ENCODE measurements at regions not wholly inside any gene's neighbourhood (a gene's known extent, or its start where the extent isn't known, plus 50 kb on each side); places are given as distances from the start of the nearest gene placed in this dataset.

DNA sequence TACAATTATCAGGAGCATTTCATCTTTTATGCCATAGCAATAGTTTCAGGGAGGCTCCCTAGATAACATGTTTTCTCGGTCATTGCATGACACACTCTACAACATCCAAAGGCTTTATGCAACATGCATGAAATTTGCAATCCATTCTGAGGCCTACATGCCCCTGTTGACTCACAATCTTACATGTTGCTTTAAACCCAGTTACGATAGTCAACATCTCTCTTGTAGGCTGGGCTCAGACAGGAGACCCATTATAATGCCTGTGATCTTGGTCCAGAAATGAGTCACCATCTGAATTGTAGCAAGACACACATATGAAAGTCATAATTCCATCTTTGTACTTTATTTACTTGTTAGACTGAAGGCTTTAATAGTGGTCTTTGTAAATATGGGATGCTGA, 1050.3 kb upstream of the AMELY start:
- H3K27me3 Mint-ChIP-seq (ENCODE audit: low read depth): no peaks in the 10 kb centered on the region
- no peaks in the 10 kb centered on the region for H3K9me3 Mint-ChIP-seq
- no peaks in the 10 kb centered on the region for H3K36me3 Mint-ChIP-seq (ENCODE audit: low read depth)
- no peak overlapping the region for H3K27ac Mint-ChIP-seq
- no peak overlapping the region for H3K4me3 Mint-ChIP-seq
- DNase-seq (ENCODE audit: low spot score): no peak
- H3K4me1 Mint-ChIP-seq (ENCODE audit: low read depth): no peaks in the 10 kb centered on the region

- Mint-ChIP-seq H3K9me3 (no peaks in the 10 kb centered on the region), H3K27me3 (ENCODE audit: low read depth) (no peaks in the 10 kb centered on the region), H3K27ac (no peak overlapping the region), H3K4me3 (no peak overlapping the region), H3K36me3 (ENCODE audit: low read depth) (no peaks in the 10 kb centered on the region), H3K4me1 (ENCODE audit: low read depth) (no peaks in the 10 kb centered on the region)
- no peak for DNase-seq (ENCODE audit: low spot score)
Measured at GRCh38 chrY:7957773-7958172, 1046.2 kb upstream of the AMELY start.

GRCh38 chrY:7951187-7951852, 1039.8 kb upstream of the AMELY start:
- Mint-ChIP-seq H3K4me3 (no peak overlapping the region), H3K36me3 (ENCODE audit: low read depth) (no peaks in the 10 kb centered on the region), H3K9me3 (no peaks in the 10 kb centered on the region), H3K4me1 (ENCODE audit: low read depth) (no peaks in the 10 kb centered on the region), H3K27ac (no peak overlapping the region), H3K27me3 (ENCODE audit: low read depth) (no peaks in the 10 kb centered on the region)
- DNase-seq (ENCODE audit: low spot score): no peak

GRCh38 chrY:7944135-7944534, 1032.6 kb upstream of the AMELY start:
- H3K9me3 Mint-ChIP-seq: no peaks in the 10 kb centered on the region
- H3K27ac Mint-ChIP-seq: no peak overlapping the region
- H3K27me3 Mint-ChIP-seq (ENCODE audit: low read depth): no peaks in the 10 kb centered on the region
- H3K36me3 Mint-ChIP-seq (ENCODE audit: low read depth): no peaks in the 10 kb centered on the region
- DNase-seq (ENCODE audit: low spot score): no peak
- H3K4me1 Mint-ChIP-seq (ENCODE audit: low read depth): no peaks in the 10 kb centered on the region
- H3K4me3 Mint-ChIP-seq: no peak overlapping the region

DNA sequence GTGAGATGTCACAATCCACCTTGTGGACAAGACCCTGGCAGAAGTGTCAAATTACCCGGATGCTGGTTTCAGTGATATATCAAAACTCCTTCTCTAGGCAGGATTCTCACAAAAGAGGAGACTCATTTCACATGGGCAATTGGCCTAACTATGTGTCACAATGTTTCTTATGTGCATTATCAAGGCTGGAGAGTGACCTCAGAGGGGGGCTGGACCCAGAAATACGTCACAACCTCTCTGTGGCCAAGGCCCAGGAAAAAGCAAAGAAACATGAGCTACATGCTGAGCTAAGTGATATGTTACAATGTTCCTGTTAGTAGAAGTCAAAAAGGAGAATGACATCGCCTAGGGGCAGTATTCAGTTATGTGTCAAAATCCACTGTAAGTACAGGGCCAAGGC, 1031.2 kb upstream of the AMELY start:
- DNase-seq (ENCODE audit: low spot score): no peak
- Mint-ChIP-seq H3K27ac (no peak overlapping the region), H3K27me3 (ENCODE audit: low read depth) (no peaks in the 10 kb centered on the region), H3K4me3 (no peak overlapping the region), H3K4me1 (ENCODE audit: low read depth) (no peaks in the 10 kb centered on the region), H3K36me3 (ENCODE audit: low read depth) (no peaks in the 10 kb centered on the region), H3K9me3 (no peaks in the 10 kb centered on the region)

- H3K4me3 Mint-ChIP-seq: no peak overlapping the region
- H3K4me1 Mint-ChIP-seq (ENCODE audit: low read depth): no peaks in the 10 kb centered on the region
- DNase-seq (ENCODE audit: low spot score): no peak
- no peaks in the 10 kb centered on the region for H3K27me3 Mint-ChIP-seq (ENCODE audit: low read depth)
- H3K36me3 Mint-ChIP-seq (ENCODE audit: low read depth): no peaks in the 10 kb centered on the region
- no peaks in the 10 kb centered on the region for H3K9me3 Mint-ChIP-seq
- no peak overlapping the region for H3K27ac Mint-ChIP-seq
Measured at GRCh38 chrY:7941856-7942255, 1030.3 kb upstream of the AMELY start.

- Mint-ChIP-seq H3K4me1 (ENCODE audit: low read depth) (no peaks in the 10 kb centered on the region), H3K36me3 (ENCODE audit: low read depth) (no peaks in the 10 kb centered on the region), H3K27me3 (ENCODE audit: low read depth) (no peaks in the 10 kb centered on the region), H3K27ac (no peak overlapping the region), H3K9me3 (no peaks in the 10 kb centered on the region), H3K4me3 (no peak overlapping the region)
- no peak for DNase-seq (ENCODE audit: low spot score)
Measured at GRCh38 chrY:7938982-7939718, 1027.6 kb upstream of the AMELY start.

- H3K27me3 Mint-ChIP-seq (ENCODE audit: low read depth): no peaks in the 10 kb centered on the region
- DNase-seq (ENCODE audit: low spot score): no peak
Measured at GRCh38 chrY:7936831-7937230, 1025.3 kb upstream of the AMELY start.

DNA sequence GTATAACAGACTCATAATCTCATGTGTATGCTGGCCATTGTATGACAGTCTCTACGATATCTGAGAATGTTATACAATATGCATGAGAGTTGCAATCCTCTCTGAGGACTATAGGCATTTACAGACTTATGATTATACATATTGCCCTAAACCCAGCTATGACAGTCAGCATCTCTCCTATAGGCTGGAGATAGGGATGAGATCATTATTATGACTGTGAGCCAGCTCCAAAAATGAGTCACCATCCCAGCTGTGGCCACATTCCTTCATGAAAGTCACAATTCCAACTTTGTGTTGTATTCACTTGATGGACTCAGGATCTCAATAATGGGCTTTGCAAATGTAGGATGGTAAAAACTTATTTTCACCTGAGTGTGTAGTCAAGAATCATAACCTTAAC, 1024.5 kb upstream of the AMELY start:
- Mint-ChIP-seq H3K4me3 (no peak overlapping the region), H3K36me3 (ENCODE audit: low read depth) (no peaks in the 10 kb centered on the region), H3K27ac (no peak overlapping the region), H3K9me3 (no peaks in the 10 kb centered on the region), H3K4me1 (ENCODE audit: low read depth) (no peaks in the 10 kb centered on the region), H3K27me3 (ENCODE audit: low read depth) (no peaks in the 10 kb centered on the region)
- no peak for DNase-seq (ENCODE audit: low spot score)

More at GRCh38 chrY:7936831-7937230, 1025.3 kb upstream of the AMELY start:
- no peak overlapping the region for H3K27ac Mint-ChIP-seq
- H3K4me1 Mint-ChIP-seq (ENCODE audit: low read depth): no peaks in the 10 kb centered on the region
- H3K36me3 Mint-ChIP-seq (ENCODE audit: low read depth): no peaks in the 10 kb centered on the region
- no peak overlapping the region for H3K4me3 Mint-ChIP-seq
- no peaks in the 10 kb centered on the region for H3K9me3 Mint-ChIP-seq

DNA sequence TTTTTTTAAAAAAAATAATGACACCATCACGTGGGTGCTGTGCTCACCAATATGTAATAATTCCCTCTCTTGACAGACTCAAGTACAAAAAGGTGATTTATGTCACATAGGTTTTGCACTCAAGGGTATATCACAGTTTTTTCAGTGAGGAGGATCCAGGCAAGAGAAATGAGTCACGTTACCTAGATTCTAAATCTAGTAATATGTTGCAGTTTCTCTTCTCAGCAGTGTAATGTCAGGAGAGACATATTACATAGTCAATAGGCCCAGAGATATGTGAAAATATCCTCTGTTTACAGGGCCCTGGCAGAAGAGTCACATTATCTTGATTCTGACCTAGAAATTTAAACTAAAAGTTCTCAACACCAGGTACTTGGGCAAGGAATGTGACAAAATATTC, 1024.1 kb upstream of the AMELY start:
- H3K4me1 Mint-ChIP-seq (ENCODE audit: low read depth): no peaks in the 10 kb centered on the region
- DNase-seq (ENCODE audit: low spot score): no peak
- H3K36me3 Mint-ChIP-seq (ENCODE audit: low read depth): no peaks in the 10 kb centered on the region
- no peaks in the 10 kb centered on the region for H3K27me3 Mint-ChIP-seq (ENCODE audit: low read depth)
- H3K27ac Mint-ChIP-seq: no peak overlapping the region
- no peaks in the 10 kb centered on the region for H3K9me3 Mint-ChIP-seq
- H3K4me3 Mint-ChIP-seq: no peak overlapping the region

DNA sequence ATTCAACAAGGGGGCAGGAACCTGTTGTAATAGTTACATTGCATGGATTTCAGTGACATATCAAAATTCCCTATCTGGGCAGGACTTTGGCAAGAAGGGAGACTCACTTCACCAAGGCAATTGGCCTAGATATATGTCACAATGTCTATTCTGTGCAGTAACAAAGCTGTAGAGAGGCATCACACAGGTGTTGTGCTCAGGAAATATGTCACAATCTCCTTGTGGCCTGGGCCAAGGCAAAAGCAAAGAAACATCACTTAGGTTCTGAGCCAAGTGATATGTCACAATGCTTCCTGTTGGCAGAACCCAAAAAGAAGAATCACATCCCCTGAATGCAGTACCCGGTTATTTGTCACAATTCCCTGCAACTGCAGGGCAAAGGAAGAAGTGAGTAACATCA, 1020.9 kb upstream of the AMELY start:
- Mint-ChIP-seq H3K9me3 (no peaks in the 10 kb centered on the region), H3K27me3 (ENCODE audit: low read depth) (no peaks in the 10 kb centered on the region), H3K4me1 (ENCODE audit: low read depth) (no peaks in the 10 kb centered on the region), H3K4me3 (no peak overlapping the region), H3K36me3 (ENCODE audit: low read depth) (no peaks in the 10 kb centered on the region), H3K27ac (no peak overlapping the region)
- DNase-seq (ENCODE audit: low spot score): no peak

GRCh38 chrY:7929866-7930265, 1018.3 kb upstream of the AMELY start:
- Mint-ChIP-seq H3K9me3 (no peaks in the 10 kb centered on the region), H3K27ac (no peak overlapping the region), H3K4me3 (no peak overlapping the region), H3K36me3 (ENCODE audit: low read depth) (no peaks in the 10 kb centered on the region), H3K4me1 (ENCODE audit: low read depth) (peaks cover 2% of the 10 kb centered on the region), H3K27me3 (ENCODE audit: low read depth) (no peaks in the 10 kb centered on the region)
- no peak for DNase-seq (ENCODE audit: low spot score)

- no peak overlapping the region for H3K27ac Mint-ChIP-seq
Measured at GRCh38 chrY:7924059-7924458, 1012.5 kb upstream of the AMELY start.

GRCh38 chrY:7923476-7924017, 1012.0 kb upstream of the AMELY start:
- no peak overlapping the region for H3K4me3 Mint-ChIP-seq
- no peak for DNase-seq (ENCODE audit: low spot score)
- H3K36me3 Mint-ChIP-seq (ENCODE audit: low read depth): no peaks in the 10 kb centered on the region
- H3K4me1 Mint-ChIP-seq (ENCODE audit: low read depth): peaks cover 2% of the 10 kb centered on the region
- no peak overlapping the region for H3K27ac Mint-ChIP-seq
- no peaks in the 10 kb centered on the region for H3K9me3 Mint-ChIP-seq
- no peaks in the 10 kb centered on the region for H3K27me3 Mint-ChIP-seq (ENCODE audit: low read depth)

More at GRCh38 chrY:7924059-7924458, 1012.5 kb upstream of the AMELY start:
- Mint-ChIP-seq H3K4me1 (ENCODE audit: low read depth) (peaks cover 2% of the 10 kb centered on the region), H3K36me3 (ENCODE audit: low read depth) (no peaks in the 10 kb centered on the region), H3K27me3 (ENCODE audit: low read depth) (no peaks in the 10 kb centered on the region), H3K4me3 (no peak overlapping the region), H3K9me3 (no peaks in the 10 kb centered on the region)
- no peak for DNase-seq (ENCODE audit: low spot score)
